DND-41 (cell line): ENCODE measurements at regions not wholly inside any gene's neighbourhood (a gene's known extent, or its start where the extent isn't known, plus 50 kb on each side); places are given as distances from the start of the nearest gene placed in this dataset.

Experiments used
- ATAC-seq: fragments of 200-7000 bp; cut with Tn5 transposase; 3 replicates; pipeline ENCODE4 v1.9.1; 2021; ENCODE audit warnings: low read depth; ENCODE audit not compliant: insufficient read depth
- DNase-seq: peaks from one replicate; pipeline ENCODE4 v3.0.0-alpha.2; 2020
- H2AFZ ChIP-seq: 2 replicates; pipeline ENCODE4 v1.6.0; 2012; ENCODE audit warnings: low read depth, low read length
- H3K27ac ChIP-seq: 2 replicates; pipeline ENCODE4 v1.5.1; 2012; ENCODE audit warnings: low read length, inconsistent platforms
- H3K27me3 ChIP-seq: fragments of 200-600 bp; sonication (generic); 2 replicates; pipeline ENCODE4 v1.6.0; 2012; ENCODE audit warnings: low read length, mild to moderate bottlenecking, inconsistent platforms; ENCODE audit not compliant: insufficient read depth, poor library complexity
- H3K36me3 ChIP-seq: 2 replicates; pipeline ENCODE4 v1.5.1; 2012; ENCODE audit warnings: low read length, inconsistent platforms; ENCODE audit not compliant: insufficient read depth
- H3K4me1 ChIP-seq: 2 replicates; pipeline ENCODE4 v1.5.1; 2012; ENCODE audit warnings: mild to moderate bottlenecking, low read length; ENCODE audit not compliant: insufficient read depth
- H3K4me2 ChIP-seq: 2 replicates; pipeline ENCODE4 v1.6.0; 2012; ENCODE audit warnings: mild to moderate bottlenecking, moderate library complexity, low read length, inconsistent platforms; ENCODE audit not compliant: insufficient read depth
- H3K4me3 ChIP-seq, 2 experiments: fragments of 200-600 bp in 1 of 2; shearing (Covaris generic) in 1 of 2; 2 replicates each; pipeline ENCODE4 v1.5.1; 2012 to 2016; ENCODE audit warnings: inconsistent platforms in 2 of 2, low read length in 2 of 2, mild to moderate bottlenecking in 2 of 2, low read depth in 1 of 2, moderate library complexity in 1 of 2
- H3K79me2 ChIP-seq: 2 replicates; pipeline ENCODE4 v1.6.0; 2012; ENCODE audit warnings: low read length, inconsistent platforms; ENCODE audit not compliant: insufficient read depth
- H3K9ac ChIP-seq: 2 replicates; pipeline ENCODE4 v1.6.0; 2012; ENCODE audit warnings: low read depth, mild to moderate bottlenecking, inconsistent platforms, low read length, moderate library complexity
- H3K9me3 ChIP-seq: 2 replicates; pipeline ENCODE4 v1.5.1; 2012; ENCODE audit warnings: low read length, moderate library complexity, mild to moderate bottlenecking, inconsistent platforms; ENCODE audit not compliant: insufficient read depth, severe bottlenecking
- H4K20me1 ChIP-seq: 2 replicates; pipeline ENCODE4 v1.6.0; 2012; ENCODE audit warnings: low read length; ENCODE audit not compliant: insufficient read depth
- EZH2 ChIP-seq: IDR thresholded peaks from 3 replicates; pipeline ENCODE4 v1.6.1; 2012; ENCODE audit warnings: borderline replicate concordance, low read depth, mild to moderate bottlenecking, moderate library complexity, low read length, inconsistent platforms; ENCODE audit not compliant: severe bottlenecking
- TF ChIP-seq, protein P1 (sequence below): IDR thresholded peaks from 2 replicates; pipeline ENCODE4 v1.5.1; 2012; ENCODE audit warnings: borderline replicate concordance, low read length, moderate library complexity, mild to moderate bottlenecking; ENCODE audit not compliant: poor library complexity, severe bottlenecking; ENCODE audit errors: extremely low read depth

DNA sequence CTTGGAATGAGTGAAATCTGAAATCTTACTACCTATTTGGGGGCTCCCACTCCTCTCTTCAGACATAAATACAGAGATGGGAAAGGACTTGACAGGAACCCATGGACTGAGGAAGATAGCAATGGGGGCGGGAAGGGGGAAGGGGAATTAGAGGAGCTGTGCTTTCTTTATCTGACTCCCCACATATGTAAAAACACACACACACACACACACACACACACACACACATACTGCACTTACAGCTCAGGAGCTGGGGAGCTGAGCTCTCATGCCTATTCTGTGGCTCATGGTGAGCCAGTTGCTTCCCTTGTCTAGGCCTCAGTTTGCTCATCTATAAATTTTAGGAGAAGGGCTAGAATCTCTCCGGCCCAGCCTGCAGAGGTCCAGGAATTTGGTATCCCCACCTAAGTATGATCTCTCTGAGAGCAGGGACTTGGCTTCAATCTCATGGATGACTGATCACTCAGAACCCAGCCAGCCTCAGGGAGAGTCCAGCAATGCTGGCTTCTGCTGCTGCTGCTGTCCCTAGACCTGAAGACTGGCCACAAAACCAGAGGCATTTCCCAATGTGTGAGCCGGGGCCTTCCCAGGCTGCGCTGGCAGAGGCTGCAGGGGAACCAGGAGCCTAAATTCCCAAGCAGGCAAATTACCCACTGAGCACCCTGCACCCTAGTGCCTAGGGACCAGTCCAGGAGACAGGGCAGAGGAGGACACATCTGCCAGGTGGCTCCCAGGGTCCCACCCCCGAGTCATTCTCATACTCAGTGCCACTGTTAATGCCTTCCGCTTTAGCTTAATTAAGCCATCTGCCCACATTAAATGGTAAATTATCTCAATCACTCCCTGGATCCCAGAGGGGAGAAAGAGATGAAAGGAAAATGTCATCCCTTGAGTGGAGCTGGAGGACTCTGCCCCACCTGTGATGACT is 57.5 kb upstream of the RBM15 start:
- Histone ChIP-seq H3K9me3 (no peaks in the 10 kb centered on the region), H3K79me2 (no peaks in the 10 kb centered on the region), H4K20me1 (no peaks in the 10 kb centered on the region), H3K9ac (no peak overlapping the region), H2AFZ (no peak overlapping the region), H3K36me3 (no peaks in the 10 kb centered on the region), H3K4me3 (no peak overlapping the region), H3K4me1 (no peaks in the 10 kb centered on the region), H3K27ac (no peak overlapping the region), H3K4me2 (no peak overlapping the region), H3K27me3 (peaks cover 23% of the 10 kb centered on the region)
- no peak for TF ChIP-seq EZH2
- TF ChIP-seq, protein P1, sequence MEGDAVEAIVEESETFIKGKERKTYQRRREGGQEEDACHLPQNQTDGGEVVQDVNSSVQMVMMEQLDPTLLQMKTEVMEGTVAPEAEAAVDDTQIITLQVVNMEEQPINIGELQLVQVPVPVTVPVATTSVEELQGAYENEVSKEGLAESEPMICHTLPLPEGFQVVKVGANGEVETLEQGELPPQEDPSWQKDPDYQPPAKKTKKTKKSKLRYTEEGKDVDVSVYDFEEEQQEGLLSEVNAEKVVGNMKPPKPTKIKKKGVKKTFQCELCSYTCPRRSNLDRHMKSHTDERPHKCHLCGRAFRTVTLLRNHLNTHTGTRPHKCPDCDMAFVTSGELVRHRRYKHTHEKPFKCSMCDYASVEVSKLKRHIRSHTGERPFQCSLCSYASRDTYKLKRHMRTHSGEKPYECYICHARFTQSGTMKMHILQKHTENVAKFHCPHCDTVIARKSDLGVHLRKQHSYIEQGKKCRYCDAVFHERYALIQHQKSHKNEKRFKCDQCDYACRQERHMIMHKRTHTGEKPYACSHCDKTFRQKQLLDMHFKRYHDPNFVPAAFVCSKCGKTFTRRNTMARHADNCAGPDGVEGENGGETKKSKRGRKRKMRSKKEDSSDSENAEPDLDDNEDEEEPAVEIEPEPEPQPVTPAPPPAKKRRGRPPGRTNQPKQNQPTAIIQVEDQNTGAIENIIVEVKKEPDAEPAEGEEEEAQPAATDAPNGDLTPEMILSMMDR = no peak
- no peak for DNase-seq
- ATAC-seq = no peak

DNA sequence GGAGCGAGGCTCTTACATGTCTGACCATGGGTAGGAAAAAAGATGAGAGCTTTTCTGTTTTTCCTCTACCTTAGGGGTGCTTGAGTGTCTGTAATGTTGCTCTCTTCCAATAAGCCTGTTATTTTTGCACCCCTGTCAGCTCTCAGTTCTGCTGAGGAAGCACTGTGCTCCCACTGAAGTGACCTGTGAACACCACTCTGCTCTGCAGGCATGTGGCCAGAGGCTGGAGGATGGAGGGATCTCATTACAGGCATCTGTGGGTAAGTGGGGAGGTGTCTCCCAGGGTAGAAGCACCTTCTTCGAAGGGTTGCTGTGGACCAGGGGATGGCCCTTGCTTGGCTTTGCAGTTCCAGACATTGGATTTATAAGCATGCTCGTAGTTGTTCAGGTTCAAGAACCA is 56.8 kb upstream of the RBM15 start:
- ATAC-seq (no peak), DNase-seq (no peak)
- no peak overlapping the region for H3K4me2 ChIP-seq
- no peaks in the 10 kb centered on the region for H3K9me3 ChIP-seq
- TF ChIP-seq, protein P1 = no peak
- TF ChIP-seq EZH2 = no peak
- H4K20me1 ChIP-seq = no peaks in the 10 kb centered on the region
- H2AFZ ChIP-seq = no peak overlapping the region
- H3K4me3 ChIP-seq = no peak overlapping the region
- H3K4me1 ChIP-seq = no peaks in the 10 kb centered on the region
- H3K27me3 ChIP-seq = peaks cover 18% of the 10 kb centered on the region
- H3K79me2 ChIP-seq = no peaks in the 10 kb centered on the region
- H3K36me3 ChIP-seq = no peaks in the 10 kb centered on the region
- H3K27ac ChIP-seq = no peak overlapping the region
- no peak overlapping the region for H3K9ac ChIP-seq

DNA sequence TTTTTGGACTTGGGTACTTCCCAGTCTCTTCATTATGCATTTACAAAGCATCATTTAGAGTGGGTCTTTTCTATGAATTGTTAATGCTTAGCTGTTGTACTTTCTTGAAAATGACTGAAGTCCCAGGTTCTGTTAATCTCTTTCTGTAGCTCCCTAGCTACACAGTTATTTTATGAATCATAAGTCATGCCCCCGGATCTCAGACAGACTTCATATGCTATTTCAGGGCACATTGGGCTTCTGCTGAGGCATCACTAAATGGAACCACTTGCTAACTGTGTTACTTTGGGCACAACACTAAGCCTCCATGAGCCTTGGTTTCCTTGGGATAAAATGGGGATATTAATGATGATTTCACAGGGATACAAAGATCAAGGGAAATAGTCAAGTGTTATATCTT is 55.5 kb upstream of the RBM15 start:
- no peak overlapping the region for H3K4me3 ChIP-seq
- TF ChIP-seq, protein P1 = no peak
- no peak for TF ChIP-seq EZH2
- no peak overlapping the region for H3K9ac ChIP-seq
- H3K9me3 ChIP-seq = no peaks in the 10 kb centered on the region
- H3K27ac ChIP-seq = no peak overlapping the region
- no peaks in the 10 kb centered on the region for H3K36me3 ChIP-seq
- H3K27me3 ChIP-seq = peaks cover 21% of the 10 kb centered on the region
- ATAC-seq (no peak), DNase-seq (no peak)
- H3K4me1 ChIP-seq = no peaks in the 10 kb centered on the region
- no peaks in the 10 kb centered on the region for H3K79me2 ChIP-seq
- no peak overlapping the region for H2AFZ ChIP-seq
- H3K4me2 ChIP-seq = no peak overlapping the region
- H4K20me1 ChIP-seq = no peaks in the 10 kb centered on the region
